ENCODE measurements at regions not wholly inside any gene's neighbourhood (a gene's known extent, or its start where the extent isn't known, plus 50 kb on each side); places are given as distances from the start of the nearest gene placed in this dataset.

DNA sequence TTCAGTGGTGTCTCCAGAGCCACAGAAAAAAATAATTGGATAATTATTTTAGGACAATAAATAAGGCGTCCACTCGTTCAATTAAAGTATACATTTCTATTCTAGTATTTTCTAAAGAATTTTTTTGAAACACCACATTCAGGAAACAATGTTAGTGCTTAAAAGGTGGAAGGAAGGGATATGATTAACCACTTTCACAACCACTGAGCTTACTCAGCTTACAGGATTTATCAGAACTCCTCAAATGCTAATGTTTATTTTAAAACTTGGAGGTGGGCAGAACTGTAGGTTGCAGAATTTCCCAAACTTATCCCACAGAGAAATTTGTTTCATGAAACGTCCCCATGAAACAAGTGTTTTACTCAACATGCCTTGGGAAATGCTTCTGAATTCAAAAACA lies 54.3 kb upstream of the MAGEB2 start:
- H3K9me3 ChIP-seq (ENCODE audit: low read length), result no peaks in the 10 kb centered on the region
- H3K79me2 ChIP-seq (ENCODE audit: insufficient read depth, low read depth, low read length), result no peaks in the 10 kb centered on the region
- H3K4me1 ChIP-seq (ENCODE audit: insufficient read depth, low read length, poor library complexity, severe bottlenecking), result no peaks in the 10 kb centered on the region
- BruUV-seq (replicated peaks), result no TSS peak
- no peak for DNase-seq (ENCODE audit: low spot score)
- TF ChIP-seq, protein P1, sequence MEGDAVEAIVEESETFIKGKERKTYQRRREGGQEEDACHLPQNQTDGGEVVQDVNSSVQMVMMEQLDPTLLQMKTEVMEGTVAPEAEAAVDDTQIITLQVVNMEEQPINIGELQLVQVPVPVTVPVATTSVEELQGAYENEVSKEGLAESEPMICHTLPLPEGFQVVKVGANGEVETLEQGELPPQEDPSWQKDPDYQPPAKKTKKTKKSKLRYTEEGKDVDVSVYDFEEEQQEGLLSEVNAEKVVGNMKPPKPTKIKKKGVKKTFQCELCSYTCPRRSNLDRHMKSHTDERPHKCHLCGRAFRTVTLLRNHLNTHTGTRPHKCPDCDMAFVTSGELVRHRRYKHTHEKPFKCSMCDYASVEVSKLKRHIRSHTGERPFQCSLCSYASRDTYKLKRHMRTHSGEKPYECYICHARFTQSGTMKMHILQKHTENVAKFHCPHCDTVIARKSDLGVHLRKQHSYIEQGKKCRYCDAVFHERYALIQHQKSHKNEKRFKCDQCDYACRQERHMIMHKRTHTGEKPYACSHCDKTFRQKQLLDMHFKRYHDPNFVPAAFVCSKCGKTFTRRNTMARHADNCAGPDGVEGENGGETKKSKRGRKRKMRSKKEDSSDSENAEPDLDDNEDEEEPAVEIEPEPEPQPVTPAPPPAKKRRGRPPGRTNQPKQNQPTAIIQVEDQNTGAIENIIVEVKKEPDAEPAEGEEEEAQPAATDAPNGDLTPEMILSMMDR (conservative IDR thresholded peaks at IDR 0.05; ENCODE audit: low read length), result no peak
- no peak for TF ChIP-seq EZH2phosphoT487 (IDR thresholded peaks at IDR 0.05; ENCODE audit: borderline replicate concordance, low read depth, low read length)
- no peak overlapping the region for H3K4me3 ChIP-seq (ENCODE audit: low read depth, low read length, poor library complexity, severe bottlenecking)
- H3K4me2 ChIP-seq (ENCODE audit: low read length), result no peak overlapping the region
- no peaks in the 10 kb centered on the region for H3K9me2 ChIP-seq (ENCODE audit: insufficient read depth, low read length)
- H3K27ac ChIP-seq (ENCODE audit: low read depth, low read length, poor library complexity, severe bottlenecking), result no peak overlapping the region
- intact Hi-C loops (cut with micrococcal nuclease; ENCODE audit: unreplicated experiment), result no loop called here
- ChIA-PET POLR2A (no interaction called here), CTCF (ENCODE audit: unreplicated experiment) (no interaction called here)
- H2AFZ ChIP-seq (ENCODE audit: low read length), result no peak overlapping the region
- H4K20me1 ChIP-seq (ENCODE audit: insufficient read depth, low read length), result no peaks in the 10 kb centered on the region
- H3K36me3 ChIP-seq (ENCODE audit: insufficient read depth, low read length), result no peaks in the 10 kb centered on the region

All from OCI-LY7 (cell line).